Tibial nerve (tissue), 4 donors: ENCODE measurements at regions not wholly inside any gene's neighbourhood (a gene's known extent, or its start where the extent isn't known, plus 50 kb on each side); places are given as distances from the start of the nearest gene placed in this dataset.

ENCODE experiments used
- EP300 ChIP-seq, 2 donors: sonication (generic); formaldehyde crosslinking; IDR thresholded peaks; one replicate each; pipeline ENCODE4 v1.6.1; 2017; ENCODE audit warnings: antibody characterized with exemption in 2 of 2, mild to moderate bottlenecking in 1 of 2
- POLR2A ChIP-seq, 2 donors: fragments of 450-650 bp; IDR thresholded peaks; one replicate each; pipeline ENCODE4 v1.6.1; 2017; ENCODE audit warnings: antibody characterized with exemption in 2 of 2, mild to moderate bottlenecking in 2 of 2, moderate library complexity in 2 of 2
- TF ChIP-seq, protein P1 (sequence below), 5 experiments: fragments of 200-600 bp in 3 of 5; fragments of 450-650 bp in 2 of 5; sonication (generic) in 3 of 5; IDR thresholded peaks; one replicate each; pipeline ENCODE4 v1.5.1; 2016 to 2019; ENCODE audit warnings: antibody characterized with exemption in 5 of 5, mild to moderate bottlenecking in 3 of 5, moderate library complexity in 2 of 5

DNA sequence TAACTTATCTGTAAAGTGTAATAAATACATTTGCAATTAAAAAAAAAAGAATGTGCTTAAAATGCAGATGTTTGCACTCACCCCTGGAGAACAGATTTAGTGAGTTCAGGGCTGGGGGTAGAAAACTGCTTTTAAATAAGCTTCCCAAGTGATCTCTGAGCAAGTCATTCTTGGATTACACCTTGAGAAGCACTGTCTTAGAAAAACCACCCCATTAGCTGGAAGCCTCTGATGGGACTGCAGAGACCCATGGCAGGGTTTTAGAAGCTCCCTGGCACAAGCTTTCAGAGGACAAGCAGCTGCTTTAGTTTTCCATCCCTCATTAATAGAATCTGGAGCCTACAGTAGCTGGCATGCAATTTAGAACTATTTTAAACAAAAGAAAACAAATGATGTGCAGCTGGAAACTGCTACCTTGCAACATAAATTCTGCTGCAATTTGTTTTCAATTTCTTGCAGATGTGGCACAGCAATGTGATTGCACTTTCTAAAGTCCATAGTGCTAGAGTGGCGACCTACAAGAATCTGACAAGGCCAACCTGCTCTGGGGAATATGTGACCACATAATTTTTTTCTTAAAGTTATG is 141.5 kb downstream of the CDC42EP3 start:
- TF ChIP-seq, protein P1, sequence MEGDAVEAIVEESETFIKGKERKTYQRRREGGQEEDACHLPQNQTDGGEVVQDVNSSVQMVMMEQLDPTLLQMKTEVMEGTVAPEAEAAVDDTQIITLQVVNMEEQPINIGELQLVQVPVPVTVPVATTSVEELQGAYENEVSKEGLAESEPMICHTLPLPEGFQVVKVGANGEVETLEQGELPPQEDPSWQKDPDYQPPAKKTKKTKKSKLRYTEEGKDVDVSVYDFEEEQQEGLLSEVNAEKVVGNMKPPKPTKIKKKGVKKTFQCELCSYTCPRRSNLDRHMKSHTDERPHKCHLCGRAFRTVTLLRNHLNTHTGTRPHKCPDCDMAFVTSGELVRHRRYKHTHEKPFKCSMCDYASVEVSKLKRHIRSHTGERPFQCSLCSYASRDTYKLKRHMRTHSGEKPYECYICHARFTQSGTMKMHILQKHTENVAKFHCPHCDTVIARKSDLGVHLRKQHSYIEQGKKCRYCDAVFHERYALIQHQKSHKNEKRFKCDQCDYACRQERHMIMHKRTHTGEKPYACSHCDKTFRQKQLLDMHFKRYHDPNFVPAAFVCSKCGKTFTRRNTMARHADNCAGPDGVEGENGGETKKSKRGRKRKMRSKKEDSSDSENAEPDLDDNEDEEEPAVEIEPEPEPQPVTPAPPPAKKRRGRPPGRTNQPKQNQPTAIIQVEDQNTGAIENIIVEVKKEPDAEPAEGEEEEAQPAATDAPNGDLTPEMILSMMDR (IDR thresholded peaks at IDR 0.05): no peak
- TF ChIP-seq POLR2A (IDR thresholded peaks at IDR 0.05): no peak
- TF ChIP-seq EP300 (IDR thresholded peaks at IDR 0.05): no peak
